H1 (cell line): ENCODE measurements at regions not wholly inside any gene's neighbourhood (a gene's known extent, or its start where the extent isn't known, plus 50 kb on each side); places are given as distances from the start of the nearest gene placed in this dataset.

ENCODE experiments used
- CTCF ChIA-PET: fragments of 300-600 bp; sonication (Branson Sonifier 250); formaldehyde crosslinking; loops from one replicate; lab custom pipeline; 2021; ENCODE audit not compliant: partially characterized antibody; lab: Charles Lee
- POLR2A ChIA-PET: fragments of 300-600 bp; sonication (Branson Sonifier 250); formaldehyde crosslinking; loops from one replicate; lab custom pipeline; 2021; ENCODE audit warnings: inconsistent platforms; ENCODE audit not compliant: partially characterized antibody; lab: Charles Lee
- DNase-seq, 2 experiments: peaks; one replicate each; pipeline versions ENCODE4 v3.0.0 to v3.0.0-alpha.2; 2010 to 2022; ENCODE audit warnings: low spot score in 2 of 2, low read depth in 1 of 2, mixed read lengths in 1 of 2
- FAIRE-seq: peaks from 2 replicates; lab custom pipeline; 2011; peaks lifted over from hg19 to GRCh38; lab: Jason Lieb, UNC
- H2AFZ ChIP-seq: 2 replicates; pipeline ENCODE4 v1.8.1; 2012; ENCODE audit warnings: low read length, inconsistent platforms
- H2AK5ac ChIP-seq: 2 replicates; pipeline ENCODE4 v1.6.1; 2013; ENCODE audit warnings: low read depth, low read length
- H2BK120ac ChIP-seq: replicated peaks from 2 replicates; pipeline ENCODE3; 2013; ENCODE audit warnings: low read depth, low read length, inconsistent platforms
- H2BK12ac ChIP-seq: 2 replicates; pipeline ENCODE4 v1.6.1; 2013; ENCODE audit warnings: low read depth, low read length
- H2BK15ac ChIP-seq: 2 replicates; pipeline ENCODE4 v1.6.1; 2013; ENCODE audit warnings: low read length
- H2BK20ac ChIP-seq: 2 replicates; pipeline ENCODE4 v1.6.1; 2013; ENCODE audit warnings: low read length
- H2BK5ac ChIP-seq: 2 replicates; pipeline ENCODE4 v1.6.1; 2013; ENCODE audit warnings: low read depth, low read length
- H3K14ac ChIP-seq: 2 replicates; pipeline ENCODE4 v1.6.1; 2013; ENCODE audit warnings: inconsistent platforms; ENCODE audit not compliant: insufficient read length
- H3K18ac ChIP-seq: 2 replicates; pipeline ENCODE4 v1.6.1; 2013; ENCODE audit warnings: low read length; ENCODE audit errors: extremely low read depth
- H3K23ac ChIP-seq: 2 replicates; pipeline ENCODE4 v1.6.1; 2013; ENCODE audit warnings: inconsistent platforms; ENCODE audit not compliant: insufficient read length
- H3K23me2 ChIP-seq: 2 replicates; pipeline ENCODE4 v1.6.1; 2013; ENCODE audit warnings: low read depth, low read length
- H3K27ac ChIP-seq: 2 replicates; pipeline ENCODE4 v1.6.1; 2011; ENCODE audit warnings: low read depth, low read length, inconsistent platforms
- H3K27me3 ChIP-seq, 4 experiments: replicated peaks in 1 of 4; 1 replicate in 1 of 4; 2 replicates in 3 of 4; pipeline versions ENCODE4 v1.6.1 to v1.8.1; 2011 to 2013; ENCODE audit warnings: low read length in 3 of 4, mild to moderate bottlenecking in 3 of 4, inconsistent platforms in 2 of 4, mixed read lengths in 2 of 4, moderate library complexity in 1 of 4; ENCODE audit not compliant: control insufficient read depth in 3 of 4, insufficient read depth in 3 of 4; ENCODE audit errors: extremely low read depth in 1 of 4
- H3K36me3 ChIP-seq, 4 experiments: 2 replicates each; pipeline versions ENCODE4 v1.6.1 to v1.8.1; 2011 to 2013; ENCODE audit warnings: mild to moderate bottlenecking in 4 of 4, low read length in 3 of 4, moderate library complexity in 2 of 4, control low read depth in 1 of 4, inconsistent platforms in 1 of 4; ENCODE audit not compliant: insufficient read depth in 4 of 4, control insufficient read depth in 2 of 4
- H3K4ac ChIP-seq: replicated peaks from 2 replicates; pipeline ENCODE3; 2013; ENCODE audit warnings: low read length, low read depth, mixed read lengths, inconsistent platforms; ENCODE audit not compliant: insufficient read length
- H3K4me1 ChIP-seq, 4 experiments: replicated peaks in 1 of 4; 1 replicate in 1 of 4; 2 replicates in 3 of 4; pipeline versions ENCODE4 v1.6.1 to v1.8.1; 2011 to 2013; ENCODE audit warnings: low read length in 3 of 4, inconsistent platforms in 2 of 4, mixed read lengths in 1 of 4; ENCODE audit not compliant: insufficient read depth in 4 of 4, control insufficient read depth in 3 of 4
- H3K4me2 ChIP-seq, 2 experiments: 2 replicates each; pipeline versions ENCODE4 v1.6.1 to v1.8.1; 2011 to 2013; ENCODE audit warnings: low read depth in 2 of 2, low read length in 2 of 2, control low read depth in 1 of 2, inconsistent platforms in 1 of 2, mild to moderate bottlenecking in 1 of 2; ENCODE audit not compliant: insufficient read depth in 1 of 2
- H3K4me3 ChIP-seq, 4 experiments: fragments of 200-600, 300-600 bp in 1 of 4; sonication (generic), shearing (Covaris generic), sonication (Bioruptor Twin) in 1 of 4; 2 replicates each; pipeline versions ENCODE4 v1.5.1 to v1.8.1; 2011 to 2016; ENCODE audit warnings: low read length in 4 of 4, low read depth in 3 of 4, control low read depth in 2 of 4, inconsistent platforms in 2 of 4, mild to moderate bottlenecking in 2 of 4, mixed read lengths in 1 of 4, moderate library complexity in 1 of 4; ENCODE audit not compliant: insufficient read depth in 2 of 4; ENCODE audit errors: extremely low read depth in 1 of 4
- H3K56ac ChIP-seq: replicated peaks from 2 replicates; pipeline ENCODE3; 2013; ENCODE audit warnings: low read depth, mild to moderate bottlenecking, mixed read lengths, low read length, inconsistent platforms; ENCODE audit not compliant: insufficient read length
- H3K79me1 ChIP-seq: 2 replicates; pipeline ENCODE4 v1.6.1; 2013; ENCODE audit warnings: low read depth, low read length, control low read depth
- H3K79me2 ChIP-seq, 2 experiments: 2 replicates each; pipeline versions ENCODE4 v1.6.1 to v1.8.1; 2012 to 2013; ENCODE audit warnings: low read length in 2 of 2, mild to moderate bottlenecking in 2 of 2, inconsistent platforms in 1 of 2; ENCODE audit not compliant: insufficient read depth in 2 of 2, control insufficient read depth in 1 of 2
- H3K9ac ChIP-seq, 4 experiments: replicated peaks in 1 of 4; 1 replicate in 1 of 4; 2 replicates in 3 of 4; pipeline versions ENCODE4 v1.6.1 to v1.8.1; 2011 to 2013; ENCODE audit warnings: low read depth in 3 of 4, low read length in 3 of 4, control low read depth in 2 of 4, mild to moderate bottlenecking in 2 of 4, moderate library complexity in 2 of 4, inconsistent platforms in 1 of 4; ENCODE audit errors: extremely low read depth in 1 of 4
- H3K9me3 ChIP-seq, 2 experiments: 2 replicates each; pipeline versions ENCODE4 v1.6.1 to v1.8.1; 2012 to 2013; ENCODE audit warnings: mild to moderate bottlenecking in 2 of 2, moderate library complexity in 2 of 2, control low read depth in 1 of 2, inconsistent platforms in 1 of 2, low read depth in 1 of 2, low read length in 1 of 2, mixed read lengths in 1 of 2; ENCODE audit not compliant: insufficient read depth in 2 of 2
- H4K20me1 ChIP-seq, 2 experiments: replicated peaks in 1 of 2; 2 replicates each; pipeline versions ENCODE3 to v1.8.1; 2011 to 2013; ENCODE audit warnings: inconsistent platforms in 2 of 2, low read length in 2 of 2, mild to moderate bottlenecking in 1 of 2; ENCODE audit not compliant: insufficient read depth in 2 of 2, control insufficient read depth in 1 of 2
- H4K5ac ChIP-seq: 2 replicates; pipeline ENCODE4 v1.6.1; 2013; ENCODE audit warnings: low read length, low read depth, mixed read lengths, inconsistent platforms; ENCODE audit not compliant: insufficient read length
- H4K8ac ChIP-seq: 2 replicates; pipeline ENCODE4 v1.8.0; 2013; ENCODE audit warnings: mild to moderate bottlenecking, moderate library complexity, low read length, inconsistent platforms; ENCODE audit not compliant: insufficient read depth; ENCODE audit errors: extremely low read depth
- H4K91ac ChIP-seq: replicated peaks from 2 replicates; pipeline ENCODE3; 2013; ENCODE audit warnings: low read length, mixed read lengths, inconsistent platforms; ENCODE audit not compliant: insufficient read length
- BRCA1 ChIP-seq: IDR thresholded peaks from 2 replicates; pipeline ENCODE4 v1.6.1; 2012; ENCODE audit warnings: low read depth, low read length, improper control_type of control experiment
- EGR1 ChIP-seq: IDR thresholded peaks from 2 replicates; pipeline ENCODE4 v1.6.1; 2011; ENCODE audit warnings: low read depth, low read length, borderline replicate concordance
- FOSL1 ChIP-seq: IDR thresholded peaks from 2 replicates; pipeline ENCODE4 v1.6.1; 2011; ENCODE audit warnings: mild to moderate bottlenecking, low read depth, low read length, moderate library complexity; ENCODE audit not compliant: insufficient read depth
- KDM5A ChIP-seq: fragments of 200-600 bp; IDR thresholded peaks from 2 replicates; pipeline ENCODE4 v1.7.1; 2012; ENCODE audit warnings: mild to moderate bottlenecking, low read length, inconsistent platforms, mixed read lengths
- RBBP5 ChIP-seq: IDR thresholded peaks from 2 replicates; pipeline ENCODE4 v1.7.1; 2012; ENCODE audit warnings: low read depth, mild to moderate bottlenecking, inconsistent platforms, low read length, moderate library complexity, borderline replicate concordance
- SIRT6 ChIP-seq: IDR thresholded peaks from one replicate; pipeline ENCODE4 v1.7.1; 2012; ENCODE audit warnings: low read length, inconsistent platforms
- SP2 ChIP-seq: IDR thresholded peaks from 2 replicates; pipeline ENCODE4 v1.6.1; 2012; ENCODE audit warnings: mild to moderate bottlenecking, low read length, inconsistent platforms
- TBP ChIP-seq: IDR thresholded peaks from 2 replicates; pipeline ENCODE4 v1.6.1; 2011; ENCODE audit warnings: low read depth, low read length, improper control_type of control experiment
- WGBS, 2 experiments: shearing (Covaris generic) in 1 of 2; methylation state at CpG; one replicate each; pipeline versions ENCODE4 v1.1.6 to v1.1.7; 2013 to 2015; ENCODE audit warnings: low lambda C conversion rate in 2 of 2, mixed read lengths in 2 of 2, inconsistent platforms in 1 of 2, low coverage in 1 of 2, missing lambda C conversion rate in 1 of 2; ENCODE audit not compliant: insufficient replicate concordance in 2 of 2, insufficient coverage in 1 of 2, insufficient read length in 1 of 2; ENCODE audit errors: extremely low coverage in 1 of 2, missing lambda C conversion rate in 1 of 2; 5-methylcytosine and 5-hydroxymethylcytosine counted together

DNA sequence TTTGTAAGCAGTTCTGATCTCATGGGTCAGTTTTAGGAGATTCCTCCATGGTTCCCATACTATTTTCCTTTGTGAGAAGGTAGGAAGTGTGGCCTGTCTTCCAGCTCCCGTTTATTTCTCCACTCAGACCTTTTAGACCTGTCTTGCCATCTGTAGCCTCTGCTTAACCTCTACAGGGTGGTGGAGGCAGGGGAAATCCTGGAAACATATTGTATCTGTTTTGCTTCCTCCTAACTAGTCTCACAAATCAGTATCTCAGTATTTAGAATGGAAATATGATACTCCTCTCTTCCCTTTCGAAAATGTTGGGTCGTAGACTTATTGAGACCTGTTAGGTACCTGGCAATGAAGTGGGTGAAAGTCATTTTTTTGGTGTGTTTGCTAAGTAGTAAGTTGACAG, 399.4 kb upstream of the RGS6 start:
- Histone ChIP-seq H3K36me3 (no peaks in the 10 kb centered on the region), H2BK12ac (no peak overlapping the region), H4K8ac (no peak overlapping the region), H3K14ac (no peak overlapping the region), H2BK15ac (no peak overlapping the region), H4K20me1 (peaks cover 0 to 2% of the 10 kb centered on the region in 2 experiments), H3K79me2 (peaks cover 0 to 18% of the 10 kb centered on the region in 2 experiments; a peak in 1 of 4 replicates), H3K27me3 (no peaks in the 10 kb centered on the region), H3K4me3 (no peak overlapping the region), H3K23me2 (no peaks in the 10 kb centered on the region), H4K91ac (no peak overlapping the region), H2AK5ac (no peak overlapping the region), H2BK5ac (no peak overlapping the region), H3K23ac (no peak overlapping the region), H3K4ac (no peak overlapping the region), H2BK20ac (no peak overlapping the region), H3K9me3 (no peaks in the 10 kb centered on the region), H3K79me1 (no peaks in the 10 kb centered on the region; the same call in 1 of the 2 replicates), H3K4me1 (peaks cover 0 to 7% (median 1%) of the 10 kb centered on the region in 4 experiments; a peak in 3 of 7 replicates), H3K18ac (no peak overlapping the region), H2AFZ (no peak overlapping the region), H3K4me2 (no peak overlapping the region), H3K9ac (no peak overlapping the region), H4K5ac (no peak overlapping the region), H3K27ac (no peak overlapping the region), H2BK120ac (no peak overlapping the region), H3K56ac (no peak overlapping the region)
- FAIRE-seq (no peak), DNase-seq (no peak)
- ChIA-PET CTCF (no interaction called here), POLR2A (no interaction called here)
- TF ChIP-seq SP2 (no peak), TBP (no peak), SIRT6 (no peak), KDM5A (no peak), FOSL1 (no peak), EGR1 (no peak), BRCA1 (no peak), RBBP5 (no peak)
- 94% methylated on average over 3 of the region's 3 CpGs; no CpG with 5 or more reads in 1 of the 2 experiments for WGBS, 2 experiments
